Mammary epithelial cell (primary cell): ENCODE measurements at regions not wholly inside any gene's neighbourhood (a gene's known extent, or its start where the extent isn't known, plus 50 kb on each side); places are given as distances from the start of the nearest gene placed in this dataset.

Experiments
- EZH2 ChIP-seq: IDR thresholded peaks from 2 replicates; pipeline ENCODE4 v1.6.1; 2012; ENCODE audit warnings: low read length, inconsistent platforms, borderline replicate concordance
- TF ChIP-seq, protein P1 (sequence below), 2 donors: IDR thresholded peaks in 1 of 2; conservative IDR thresholded peaks in 1 of 2; 2 replicates each; pipeline ENCODE4 v1.5.1; 2011 to 2012; ENCODE audit warnings: inconsistent platforms in 2 of 2, low read length in 2 of 2, mild to moderate bottlenecking in 2 of 2, control low read depth in 1 of 2, low read depth in 1 of 2; ENCODE audit not compliant: insufficient read depth in 1 of 2; ENCODE audit errors: extremely low read depth in 1 of 2

DNA sequence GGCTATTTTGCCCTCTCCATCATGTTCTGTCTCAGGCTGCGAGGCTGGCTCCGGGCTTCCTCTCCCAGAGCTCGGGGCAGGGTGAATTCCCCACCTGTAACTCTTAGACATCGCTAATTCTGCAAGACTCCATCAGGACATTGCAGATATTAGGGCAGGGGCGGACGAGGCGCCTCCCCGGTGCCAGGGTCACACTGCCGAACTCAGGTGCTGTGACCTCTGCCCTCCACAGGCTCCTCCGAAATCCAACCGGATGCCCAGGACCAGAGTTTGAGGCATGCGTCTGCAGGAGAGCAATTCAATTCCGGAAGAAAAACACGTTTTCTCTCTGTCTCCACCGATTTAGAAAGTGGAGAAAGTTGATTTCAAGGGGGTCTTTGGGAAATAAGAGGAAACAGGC is 542.7 kb downstream of the BRD1 start:
- TF ChIP-seq, protein P1, sequence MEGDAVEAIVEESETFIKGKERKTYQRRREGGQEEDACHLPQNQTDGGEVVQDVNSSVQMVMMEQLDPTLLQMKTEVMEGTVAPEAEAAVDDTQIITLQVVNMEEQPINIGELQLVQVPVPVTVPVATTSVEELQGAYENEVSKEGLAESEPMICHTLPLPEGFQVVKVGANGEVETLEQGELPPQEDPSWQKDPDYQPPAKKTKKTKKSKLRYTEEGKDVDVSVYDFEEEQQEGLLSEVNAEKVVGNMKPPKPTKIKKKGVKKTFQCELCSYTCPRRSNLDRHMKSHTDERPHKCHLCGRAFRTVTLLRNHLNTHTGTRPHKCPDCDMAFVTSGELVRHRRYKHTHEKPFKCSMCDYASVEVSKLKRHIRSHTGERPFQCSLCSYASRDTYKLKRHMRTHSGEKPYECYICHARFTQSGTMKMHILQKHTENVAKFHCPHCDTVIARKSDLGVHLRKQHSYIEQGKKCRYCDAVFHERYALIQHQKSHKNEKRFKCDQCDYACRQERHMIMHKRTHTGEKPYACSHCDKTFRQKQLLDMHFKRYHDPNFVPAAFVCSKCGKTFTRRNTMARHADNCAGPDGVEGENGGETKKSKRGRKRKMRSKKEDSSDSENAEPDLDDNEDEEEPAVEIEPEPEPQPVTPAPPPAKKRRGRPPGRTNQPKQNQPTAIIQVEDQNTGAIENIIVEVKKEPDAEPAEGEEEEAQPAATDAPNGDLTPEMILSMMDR (conservative IDR thresholded peaks at IDR 0.05 in 1 of 2, IDR thresholded peaks at IDR 0.05 in 1 of 2; ENCODE audit: extremely low read depth in 1 of 2, insufficient read depth in 1 of 2, low read depth in 1 of 2, low read length in 2 of 2) = no peak
- no peak for TF ChIP-seq EZH2
